ENCODE measurements at regions not wholly inside any gene's neighbourhood (a gene's known extent, or its start where the extent isn't known, plus 50 kb on each side); places are given as distances from the start of the nearest gene placed in this dataset.

DNA sequence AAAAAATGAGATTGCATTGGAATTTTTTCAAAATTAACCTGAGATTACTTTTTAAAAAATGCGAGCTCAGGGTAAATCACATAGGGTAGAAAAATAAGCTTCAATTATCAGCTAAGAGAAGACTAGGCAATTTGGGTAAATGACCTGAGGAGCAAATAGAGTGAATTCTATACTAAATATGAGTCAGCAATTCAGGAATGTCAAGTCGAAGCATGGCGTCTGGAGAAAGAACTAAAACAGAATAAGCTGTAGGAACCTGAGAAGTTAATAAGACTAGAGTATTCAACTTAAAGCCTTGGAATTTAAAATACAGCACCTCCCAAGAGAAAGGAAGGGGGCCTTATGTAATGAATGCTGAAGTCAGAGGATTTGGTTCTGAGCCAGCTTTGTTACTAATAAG lies 487.0 kb downstream of the SUCLG1 start:
- TF ChIP-seq EP300 (IDR thresholded peaks at IDR 0.05; ENCODE audit: borderline replicate concordance in 1 of 2, control insufficient read depth in 1 of 2, low read depth in 2 of 2, low read length in 2 of 2): no peak
- TF ChIP-seq POLR2A (IDR thresholded peaks at IDR 0.05; ENCODE audit: low read depth, low read length): no peak
- no peak for TF ChIP-seq ETV6 (conservative IDR thresholded peaks at IDR 0.05 in 1 of 2, IDR thresholded peaks at IDR 0.05 in 1 of 2; ENCODE audit: borderline replicate concordance in 1 of 2, low read depth in 1 of 2)
- no peak for TF ChIP-seq RFX5 (IDR thresholded peaks at IDR 0.05; ENCODE audit: low read depth, low read length)
- TF ChIP-seq BRCA1 (IDR thresholded peaks at IDR 0.05; ENCODE audit: low read depth, low read length): no peak
- TF ChIP-seq, protein P1, sequence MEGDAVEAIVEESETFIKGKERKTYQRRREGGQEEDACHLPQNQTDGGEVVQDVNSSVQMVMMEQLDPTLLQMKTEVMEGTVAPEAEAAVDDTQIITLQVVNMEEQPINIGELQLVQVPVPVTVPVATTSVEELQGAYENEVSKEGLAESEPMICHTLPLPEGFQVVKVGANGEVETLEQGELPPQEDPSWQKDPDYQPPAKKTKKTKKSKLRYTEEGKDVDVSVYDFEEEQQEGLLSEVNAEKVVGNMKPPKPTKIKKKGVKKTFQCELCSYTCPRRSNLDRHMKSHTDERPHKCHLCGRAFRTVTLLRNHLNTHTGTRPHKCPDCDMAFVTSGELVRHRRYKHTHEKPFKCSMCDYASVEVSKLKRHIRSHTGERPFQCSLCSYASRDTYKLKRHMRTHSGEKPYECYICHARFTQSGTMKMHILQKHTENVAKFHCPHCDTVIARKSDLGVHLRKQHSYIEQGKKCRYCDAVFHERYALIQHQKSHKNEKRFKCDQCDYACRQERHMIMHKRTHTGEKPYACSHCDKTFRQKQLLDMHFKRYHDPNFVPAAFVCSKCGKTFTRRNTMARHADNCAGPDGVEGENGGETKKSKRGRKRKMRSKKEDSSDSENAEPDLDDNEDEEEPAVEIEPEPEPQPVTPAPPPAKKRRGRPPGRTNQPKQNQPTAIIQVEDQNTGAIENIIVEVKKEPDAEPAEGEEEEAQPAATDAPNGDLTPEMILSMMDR (IDR thresholded peaks at IDR 0.05 in 2 of 3, conservative IDR thresholded peaks at IDR 0.05 in 1 of 3; ENCODE audit: control insufficient read depth in 2 of 3, extremely low read depth in 1 of 3, insufficient read depth in 1 of 3, low read depth in 3 of 3, low read length in 3 of 3): no peak
- no peak for TF ChIP-seq RCOR1 (conservative IDR thresholded peaks at IDR 0.05; ENCODE audit: low read depth, low read length)
- TF ChIP-seq ZNF274 (IDR thresholded peaks at IDR 0.05; ENCODE audit: insufficient read depth, insufficient read length): no peak
